IMR-90 (cell line): ENCODE measurements at regions not wholly inside any gene's neighbourhood (a gene's known extent, or its start where the extent isn't known, plus 50 kb on each side); places are given as distances from the start of the nearest gene placed in this dataset.

Experiments
- ATAC-seq: fragments of 200-7000 bp; cut with Tn5 transposase; 2 replicates; pipeline ENCODE4 v1.9.1; 2020; ENCODE audit warnings: low read depth, mild to moderate bottlenecking, moderate library complexity
- BruUV-seq: library from RNA; stranded (reverse); fragments of 400-500 nt; replicated peaks from 2 replicates; lab custom pipeline; 2021; lab: Mats Ljungman, UMichigan
- CTCF ChIA-PET: fragments of 300-600 bp; formaldehyde crosslinking; extraction: SDS; loops from one replicate; lab custom pipeline; 2021; ENCODE audit warnings: antibody characterized with exemption; lab: Yijun Ruan, JAX
- POLR2A ChIA-PET: fragments of 300-600 bp; sonication (Branson Sonifier 250); formaldehyde crosslinking; loops from one replicate; lab custom pipeline; 2022; ENCODE audit warnings: antibody characterized with exemption; ENCODE audit not compliant: unreplicated experiment; lab: Charles Lee
- DNase-seq: peaks from one replicate; pipeline ENCODE4 v3.0.0; 2013
- H2AFZ ChIP-seq: replicated peaks from 2 replicates; pipeline ENCODE3; 2013; ENCODE audit warnings: low read length, mild to moderate bottlenecking; ENCODE audit not compliant: poor library complexity
- H2AK5ac ChIP-seq: 2 replicates; pipeline ENCODE4 v1.6.1; 2013; ENCODE audit warnings: low read depth, low read length, inconsistent platforms
- H2AK9ac ChIP-seq: replicated peaks from 2 replicates; pipeline ENCODE3; 2013; ENCODE audit warnings: mild to moderate bottlenecking, low read depth, low read length, moderate library complexity; ENCODE audit not compliant: poor library complexity
- H2BK120ac ChIP-seq: 2 replicates; pipeline ENCODE4 v1.6.1; 2013; ENCODE audit warnings: low read depth, low read length, inconsistent platforms
- H2BK15ac ChIP-seq: 3 replicates; pipeline ENCODE4 v1.6.1; 2013; ENCODE audit warnings: low read depth, low read length, inconsistent platforms
- H2BK20ac ChIP-seq: 2 replicates; pipeline ENCODE4 v1.6.1; 2013; ENCODE audit warnings: low read depth, mild to moderate bottlenecking, inconsistent platforms, low read length, moderate library complexity
- H2BK5ac ChIP-seq: 2 replicates; pipeline ENCODE4 v1.6.1; 2013; ENCODE audit warnings: mild to moderate bottlenecking, low read depth, low read length, inconsistent platforms; ENCODE audit not compliant: poor library complexity, severe bottlenecking
- H3K14ac ChIP-seq: replicated peaks from 2 replicates; pipeline ENCODE4 v1.6.1; 2013; ENCODE audit warnings: low read depth, low read length, inconsistent platforms
- H3K18ac ChIP-seq: 2 replicates; pipeline ENCODE4 v1.6.1; 2013; ENCODE audit warnings: low read depth, low read length, control low read depth
- H3K23ac ChIP-seq: 2 replicates; pipeline ENCODE4 v1.6.1; 2013; ENCODE audit warnings: low read depth, low read length, inconsistent platforms
- H3K27ac ChIP-seq: 2 replicates; pipeline ENCODE4 v1.5.1; 2013; ENCODE audit warnings: mild to moderate bottlenecking, control low read depth, low read length; ENCODE audit not compliant: insufficient read depth
- H3K27me3 ChIP-seq: 2 replicates; pipeline ENCODE4 v1.6.1; 2013; ENCODE audit warnings: low read length; ENCODE audit not compliant: control insufficient read depth, insufficient read depth
- H3K36me3 ChIP-seq: 2 replicates; pipeline ENCODE4 v1.6.1; 2013; ENCODE audit warnings: low read length, mixed read lengths; ENCODE audit not compliant: control insufficient read depth, insufficient read depth
- H3K4ac ChIP-seq: 2 replicates; pipeline ENCODE4 v1.6.1; 2013; ENCODE audit warnings: low read depth, low read length, inconsistent platforms
- H3K4me1 ChIP-seq: 2 replicates; pipeline ENCODE4 v1.6.1; 2013; ENCODE audit warnings: low read length, mixed read lengths; ENCODE audit not compliant: control insufficient read depth, insufficient read depth
- H3K4me2 ChIP-seq: 2 replicates; pipeline ENCODE4 v1.6.1; 2013; ENCODE audit warnings: low read depth, mild to moderate bottlenecking, control low read depth, low read length, moderate library complexity
- H3K4me3 ChIP-seq: 2 replicates; pipeline ENCODE4 v1.5.1; 2013; ENCODE audit warnings: low read depth, mild to moderate bottlenecking, control low read depth, low read length, moderate library complexity; ENCODE audit not compliant: insufficient read depth
- H3K56ac ChIP-seq: 2 replicates; pipeline ENCODE4 v1.6.1; 2013; ENCODE audit warnings: low read length, inconsistent platforms; ENCODE audit not compliant: insufficient read depth; ENCODE audit errors: extremely low read depth
- H3K79me1 ChIP-seq, 2 experiments: 2 replicates each; pipeline ENCODE4 v1.6.1; 2013; ENCODE audit warnings: low read length in 2 of 2, inconsistent platforms in 1 of 2, low read depth in 1 of 2
- H3K9ac ChIP-seq: 2 replicates; pipeline ENCODE4 v1.6.1; 2013; ENCODE audit warnings: low read depth, low read length, control low read depth
- H3K9me1 ChIP-seq: 2 replicates; pipeline ENCODE4 v1.6.1; 2013; ENCODE audit warnings: low read length, inconsistent platforms; ENCODE audit not compliant: insufficient read depth
- H3K9me3 ChIP-seq: 2 replicates; pipeline ENCODE4 v1.6.1; 2013; ENCODE audit warnings: low read length; ENCODE audit not compliant: control insufficient read depth, insufficient read depth
- H4K20me1 ChIP-seq: 2 replicates; pipeline ENCODE4 v1.6.1; 2013; ENCODE audit warnings: low read length, inconsistent platforms; ENCODE audit not compliant: insufficient read depth
- H4K5ac ChIP-seq: 2 replicates; pipeline ENCODE4 v1.6.1; 2013; ENCODE audit warnings: mild to moderate bottlenecking, low read depth, low read length, control low read depth
- H4K8ac ChIP-seq, 2 experiments: 2 replicates each; pipeline ENCODE4 v1.6.1; 2013; ENCODE audit warnings: low read depth in 2 of 2, low read length in 2 of 2, control low read depth in 1 of 2, inconsistent platforms in 1 of 2
- H4K91ac ChIP-seq: 2 replicates; pipeline ENCODE4 v1.6.1; 2013; ENCODE audit warnings: low read depth, low read length, inconsistent platforms; ENCODE audit not compliant: insufficient read depth
- BHLHE40 ChIP-seq: fragments of 150-350 bp; IDR thresholded peaks from 2 replicates; pipeline ENCODE4 v1.6.1; 2016; ENCODE audit warnings: mild to moderate bottlenecking, low read depth, low read length
- CEBPB ChIP-seq: IDR thresholded peaks from 2 replicates; pipeline ENCODE4 v1.6.1; 2012; ENCODE audit warnings: low read depth, low read length, improper control_type of control experiment
- CHD1 ChIP-seq: IDR thresholded peaks from 2 replicates; pipeline ENCODE4 v1.6.1; 2012; ENCODE audit warnings: low read depth, low read length, improper control_type of control experiment
- CTCF ChIP-seq: conservative IDR thresholded peaks from 2 replicates; pipeline ENCODE4 v1.5.1; 2012; ENCODE audit warnings: mild to moderate bottlenecking, low read depth, low read length, improper control_type of control experiment
- ELK1 ChIP-seq: fragments of 150-350 bp; IDR thresholded peaks from 2 replicates; pipeline ENCODE4 v1.6.1; 2016; ENCODE audit warnings: low read depth, mild to moderate bottlenecking, low read length, moderate library complexity, borderline replicate concordance
- FOS ChIP-seq: fragments of 150-350 bp; IDR thresholded peaks from 2 replicates; pipeline ENCODE4 v1.6.1; 2016; ENCODE audit warnings: low read depth, low read length
- MAFK ChIP-seq: IDR thresholded peaks from 2 replicates; pipeline ENCODE4 v1.6.1; 2012; ENCODE audit warnings: low read depth, low read length, improper control_type of control experiment
- MAZ ChIP-seq: IDR thresholded peaks from 2 replicates; pipeline ENCODE4 v1.6.1; 2012; ENCODE audit warnings: low read depth, mild to moderate bottlenecking, low read length, improper control_type of control experiment, moderate library complexity, borderline replicate concordance
- MXI1 ChIP-seq: IDR thresholded peaks from 2 replicates; pipeline ENCODE4 v1.6.1; 2012; ENCODE audit warnings: low read depth, mild to moderate bottlenecking, low read length, moderate library complexity, borderline replicate concordance
- NFE2L2 ChIP-seq: fragments of 150-350 bp; IDR thresholded peaks from 2 replicates; pipeline ENCODE4 v1.6.1; 2016; ENCODE audit warnings: low read depth, mild to moderate bottlenecking, low read length
- POLR2A ChIP-seq: IDR thresholded peaks from 2 replicates; pipeline ENCODE4 v1.6.1; 2012; ENCODE audit warnings: mild to moderate bottlenecking, low read depth, low read length
- RAD21 ChIP-seq: IDR thresholded peaks from 2 replicates; pipeline ENCODE4 v1.6.1; 2012; ENCODE audit warnings: low read length, improper control_type of control experiment
- RCOR1 ChIP-seq: IDR thresholded peaks from 2 replicates; pipeline ENCODE4 v1.6.1; 2012; ENCODE audit warnings: mild to moderate bottlenecking, low read length, improper control_type of control experiment; ENCODE audit not compliant: insufficient replicate concordance
- RFX5 ChIP-seq: IDR thresholded peaks from 2 replicates; pipeline ENCODE4 v1.8.0; 2012; ENCODE audit warnings: low read depth, mild to moderate bottlenecking, low read length, moderate library complexity
- SMC3 ChIP-seq: fragments of 150-350 bp; IDR thresholded peaks from 2 replicates; pipeline ENCODE4 v1.6.1; 2016; ENCODE audit warnings: low read depth, mild to moderate bottlenecking, antibody characterized with exemption, low read length, moderate library complexity
- WGBS, 2 experiments: methylation state at CpG; one replicate each; pipeline versions ENCODE4 v1.1.5 to v1.1.7; 2013; ENCODE audit warnings: missing lambda C conversion rate in 2 of 2; ENCODE audit not compliant: insufficient read length in 1 of 2; ENCODE audit errors: extremely low coverage in 2 of 2; 5-methylcytosine and 5-hydroxymethylcytosine counted together
- dilution Hi-C: fragments of 300-500 bp; cut with HindIII; formaldehyde crosslinking; loops from one replicate; pipeline ENCODE4 v1.14.3; 2018; ENCODE audit warnings: low sequenced_read_pairs; ENCODE audit not compliant: unreplicated experiment
- in situ Hi-C: fragments of 300-500 bp; cut with MboI; formaldehyde crosslinking; loops from 3 replicates; pipeline ENCODE4 v1.14.3; 2019; ENCODE audit warnings: low sequenced_read_pairs, inconsistent platforms, mixed read lengths
- intact Hi-C: fragments of 100-400 bp; cut with micrococcal nuclease; formaldehyde crosslinking; loops from 2 replicates; pipeline ENCODE4 v1.10.0; 2022
- TF ChIP-seq, protein P1 (sequence below): fragments of 150-350 bp; IDR thresholded peaks from 2 replicates; pipeline ENCODE4 v1.6.1; 2017; ENCODE audit warnings: mild to moderate bottlenecking, antibody characterized with exemption, low read length, low read depth

- Histone ChIP-seq H4K5ac (no peak overlapping the region), H3K9ac (no peak overlapping the region), H3K18ac (no peak overlapping the region), H2BK20ac (no peak overlapping the region), H3K36me3 (no peaks in the 10 kb centered on the region), H2BK15ac (no peak overlapping the region), H2AK5ac (no peak overlapping the region), H3K4me2 (no peak overlapping the region), H3K9me1 (no peaks in the 10 kb centered on the region), H3K23ac (no peak overlapping the region), H4K91ac (no peak overlapping the region), H3K27ac (no peak overlapping the region), H2BK5ac (no peak overlapping the region), H3K4ac (no peak overlapping the region), H3K14ac (no peak overlapping the region), H3K27me3 (peaks cover 2% of the 10 kb centered on the region; the same call in 1 of the 2 replicates), H4K20me1 (no peaks in the 10 kb centered on the region), H3K79me1 (no peaks in the 10 kb centered on the region), H3K9me3 (no peaks in the 10 kb centered on the region), H3K4me1 (no peaks in the 10 kb centered on the region), H4K8ac (no peak overlapping the region), H2AFZ (no peak overlapping the region), H2AK9ac (no peak overlapping the region), H2BK120ac (no peak overlapping the region), H3K56ac (no peak overlapping the region), H3K4me3 (no peak overlapping the region)
- intact Hi-C loops (loop anchor here (10.0 kb wide), 1 partner anchor 1718 kb away; no protein-coding TSS in a partner anchor), dilution Hi-C loops (no loop called here), in situ Hi-C loops (no loop called here)
- ChIA-PET POLR2A (interaction anchor here (0.6 kb wide), 1 partner anchor 55 kb away, joined by 5 read pairs; no protein-coding TSS in a partner anchor), CTCF (no interaction called here)
- WGBS, 2 experiments = no CpG with 5 or more reads among the region's 3 CpGs
- no peak for DNase-seq
- no TSS peak for BruUV-seq
- TF ChIP-seq CTCF = no peak
- no peak for TF ChIP-seq RCOR1
- no peak for TF ChIP-seq CEBPB
- no peak for TF ChIP-seq BHLHE40
- TF ChIP-seq POLR2A = no peak
- TF ChIP-seq CHD1 = no peak
- TF ChIP-seq, protein P1, sequence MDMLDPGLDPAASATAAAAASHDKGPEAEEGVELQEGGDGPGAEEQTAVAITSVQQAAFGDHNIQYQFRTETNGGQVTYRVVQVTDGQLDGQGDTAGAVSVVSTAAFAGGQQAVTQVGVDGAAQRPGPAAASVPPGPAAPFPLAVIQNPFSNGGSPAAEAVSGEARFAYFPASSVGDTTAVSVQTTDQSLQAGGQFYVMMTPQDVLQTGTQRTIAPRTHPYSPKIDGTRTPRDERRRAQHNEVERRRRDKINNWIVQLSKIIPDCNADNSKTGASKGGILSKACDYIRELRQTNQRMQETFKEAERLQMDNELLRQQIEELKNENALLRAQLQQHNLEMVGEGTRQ = no peak
- no peak for TF ChIP-seq ELK1
- no peak for TF ChIP-seq FOS
- no peak for TF ChIP-seq RAD21
- no peak for TF ChIP-seq MAFK
- no peak for TF ChIP-seq MAZ
- no peak for TF ChIP-seq NFE2L2
- no peak for TF ChIP-seq SMC3
- no peak for TF ChIP-seq RFX5
- no peak for TF ChIP-seq MXI1
- ATAC-seq = no peak
Measured at GRCh38 chr11:114776956-114777355, 98.6 kb downstream of the NXPE2 start.
